Stimulated activated CD4-positive, alpha-beta T cell treated with anti-CD3 and anti-CD28 coated beads, Interleukin-4, amount 100 ng/mL, for 24 hours (primary cell): ENCODE measurements at regions not wholly inside any gene's neighbourhood (a gene's known extent, or its start where the extent isn't known, plus 50 kb on each side); places are given as distances from the start of the nearest gene placed in this dataset.
"Not testable (repeated sequence)": the region's sequence is repeated elsewhere in the genome, so short reads cannot be mapped to it uniquely, and the experiment has no call there.

ENCODE experiments used
- DNase-seq: peaks from one replicate; pipeline ENCODE4 v3.0.0-alpha.2; 2020

- DNase-seq, result no peak
Measured at GRCh38 chr12:28023156-28023887, 50.8 kb upstream of the PTHLH start.

GRCh38 chr12:28024231-28024995 is 51.9 kb upstream of the PTHLH start:
- DNase-seq, result no peak

- no peak for DNase-seq
Measured at GRCh38 chr12:28025821-28026505, 53.4 kb upstream of the PTHLH start.

GRCh38 chr12:28026701-28027100 is 54.2 kb upstream of the PTHLH start:
- no peak for DNase-seq

- no peak for DNase-seq
Measured at GRCh38 chr12:28027328-28027727, 54.8 kb upstream of the PTHLH start.

GRCh38 chr12:28027947-28028724 is 55.6 kb upstream of the PTHLH start:
- no peak for DNase-seq

GRCh38 chr12:28032811-28033537 is 60.4 kb upstream of the PTHLH start:
- DNase-seq, result no peak

GRCh38 chr12:28033538-28033915 is 61.0 kb upstream of the PTHLH start:
- no peak for DNase-seq

- no peak for DNase-seq
Measured at GRCh38 chr12:28034271-28034670, 61.7 kb upstream of the PTHLH start.

GRCh38 chr12:28035500-28035899 is 63.0 kb upstream of the PTHLH start:
- DNase-seq, result no peak

- no peak for DNase-seq
Measured at GRCh38 chr12:28036940-28037339, 64.4 kb upstream of the PTHLH start.

- no peak for DNase-seq
Measured at GRCh38 chr12:28040246-28040645, 67.7 kb upstream of the PTHLH start.

GRCh38 chr12:28046600-28046999 is 74.1 kb upstream of the PTHLH start:
- not testable (repeated sequence) for DNase-seq

- no peak for DNase-seq
Measured at GRCh38 chr12:28050606-28051005, 78.1 kb upstream of the PTHLH start.

- DNase-seq, result no peak
Measured at GRCh38 chr12:28051516-28052354, 79.2 kb upstream of the PTHLH start.

- DNase-seq, result no peak
Measured at GRCh38 chr12:28053564-28053963, 81.0 kb upstream of the PTHLH start.

- DNase-seq, result no peak
Measured at GRCh38 chr12:28054583-28054982, 82.0 kb upstream of the PTHLH start.

GRCh38 chr12:28057856-28058615 is 85.5 kb upstream of the PTHLH start:
- no peak for DNase-seq

GRCh38 chr12:28059220-28059619 is 86.7 kb upstream of the PTHLH start:
- DNase-seq, result no peak

- no peak for DNase-seq
Measured at GRCh38 chr12:28059668-28060067, 87.1 kb upstream of the PTHLH start.

GRCh38 chr12:28060871-28061270 is 88.3 kb upstream of the PTHLH start:
- no peak for DNase-seq
